Activated T-cell treated with anti-CD3 and anti-CD28 coated beads, Interleukin-2, amount 50 U/mL, for 72 hours (primary cell): ENCODE measurements at regions not wholly inside any gene's neighbourhood (a gene's known extent, or its start where the extent isn't known, plus 50 kb on each side); places are given as distances from the start of the nearest gene placed in this dataset.
"Not testable (repeated sequence)": the region's sequence is repeated elsewhere in the genome, so short reads cannot be mapped to it uniquely, and the experiment has no call there.

Source experiments
- ATAC-seq, 2 donors: fragments of 150-1000 bp; cut with Tn5 transposase; replicated peaks in 1 of 2; 2 replicates each; pipeline ENCODE4 v1.10.0; 2021; ENCODE audit warnings: moderate library complexity in 2 of 2, mild to moderate bottlenecking in 1 of 2
- DNase-seq, 2 donors: peaks; one replicate each; pipeline ENCODE4 v3.0.0; 2021 to 2022; ENCODE audit warnings: mixed read lengths in 1 of 2
- H3K27ac Mint-ChIP-seq: one replicate; pipeline ENCODE4 v1.8.0; 2022; ENCODE audit warnings: mild to moderate bottlenecking, moderate library complexity, mixed read lengths
- H3K27me3 Mint-ChIP-seq: one replicate; pipeline ENCODE4 v1.8.0; 2022; ENCODE audit warnings: low read depth, mixed read lengths
- H3K36me3 Mint-ChIP-seq, 2 donors: one replicate each; pipeline ENCODE4 v1.8.0; 2022; ENCODE audit warnings: mixed read lengths in 2 of 2, mild to moderate bottlenecking in 1 of 2; ENCODE audit not compliant: insufficient read depth in 2 of 2
- H3K4me1 Mint-ChIP-seq: one replicate; pipeline ENCODE4 v1.8.0; 2022; ENCODE audit warnings: low read depth, mixed read lengths
- H3K4me3 Mint-ChIP-seq, 2 donors: one replicate each; pipeline ENCODE4 v1.8.0; 2022; ENCODE audit warnings: mild to moderate bottlenecking in 2 of 2, mixed read lengths in 2 of 2, moderate library complexity in 2 of 2
- H3K9me3 Mint-ChIP-seq, 2 donors: one replicate each; pipeline ENCODE4 v1.8.0; 2022; ENCODE audit warnings: mixed read lengths in 2 of 2

GRCh38 chr6:91886183-91886795 lies 1299.4 kb upstream of the MAP3K7 start:
- Mint-ChIP-seq H3K27me3 (no peaks in the 10 kb centered on the region), H3K4me3 (no peak overlapping the region), H3K9me3 (peaks cover 9 to 14% of the 10 kb centered on the region in 2 donors), H3K4me1 (no peaks in the 10 kb centered on the region), H3K36me3 (peaks cover 0 to 4% of the 10 kb centered on the region in 2 donors), H3K27ac (no peak overlapping the region)
- no peak for DNase-seq
- ATAC-seq, result no peak

DNA sequence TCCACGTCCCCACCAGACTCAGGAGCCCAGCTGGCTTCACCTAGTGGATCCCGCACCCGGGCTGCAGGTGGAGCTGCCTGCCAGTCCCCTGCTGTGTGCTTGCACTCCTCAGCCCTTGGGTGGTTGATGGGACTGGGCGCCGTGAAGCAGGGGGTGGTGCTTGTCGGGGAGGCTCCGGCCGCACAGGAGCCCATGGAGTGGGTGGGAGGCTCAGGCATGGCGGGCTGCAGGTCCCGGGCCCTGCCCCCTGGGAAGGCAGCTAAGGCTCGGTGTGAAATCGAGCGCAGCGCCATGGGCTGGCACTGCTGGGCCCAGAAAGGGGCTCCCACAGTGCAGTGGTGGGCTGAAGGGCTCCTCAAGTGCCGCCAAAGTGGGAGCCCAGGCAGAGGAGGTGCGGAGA lies 1294.9 kb upstream of the MAP3K7 start:
- peaks cover 9 to 12% of the 10 kb centered on the region in 2 donors for H3K9me3 Mint-ChIP-seq
- not testable (repeated sequence) for H3K4me3 Mint-ChIP-seq, H3K36me3 Mint-ChIP-seq, H3K27me3 Mint-ChIP-seq, ATAC-seq, DNase-seq, H3K4me1 Mint-ChIP-seq, H3K27ac Mint-ChIP-seq

- H3K9me3 Mint-ChIP-seq, result peaks cover 1 to 6% of the 10 kb centered on the region in 2 donors
- ATAC-seq (no peak), DNase-seq (no peak)
- no peaks in the 10 kb centered on the region for H3K4me1 Mint-ChIP-seq
- H3K27ac Mint-ChIP-seq, result no peak overlapping the region
- H3K4me3 Mint-ChIP-seq, result no peak overlapping the region
- no peaks in the 10 kb centered on the region for H3K36me3 Mint-ChIP-seq
- no peaks in the 10 kb centered on the region for H3K27me3 Mint-ChIP-seq
Observed at GRCh38 chr6:91879386-91879995, 1292.6 kb upstream of the MAP3K7 start.

- DNase-seq (no peak), ATAC-seq (no peak)
- Mint-ChIP-seq H3K4me3 (no peak overlapping the region), H3K4me1 (no peaks in the 10 kb centered on the region), H3K27ac (no peak overlapping the region), H3K27me3 (no peaks in the 10 kb centered on the region), H3K9me3 (peaks cover 3 to 5% of the 10 kb centered on the region in 2 donors), H3K36me3 (no peaks in the 10 kb centered on the region)
Observed at GRCh38 chr6:91877994-91878393, 1291.1 kb upstream of the MAP3K7 start.

GRCh38 chr6:91874971-91875370 lies 1288.1 kb upstream of the MAP3K7 start:
- no peak for ATAC-seq
- H3K4me1 Mint-ChIP-seq, result no peaks in the 10 kb centered on the region
- H3K36me3 Mint-ChIP-seq, result no peaks in the 10 kb centered on the region
- H3K27ac Mint-ChIP-seq, result no peak overlapping the region
- H3K4me3 Mint-ChIP-seq, result no peak overlapping the region
- H3K27me3 Mint-ChIP-seq, result no peaks in the 10 kb centered on the region
- DNase-seq, result no peak
- peaks cover 2 to 5% of the 10 kb centered on the region in 2 donors for H3K9me3 Mint-ChIP-seq

GRCh38 chr6:91868539-91869202 lies 1281.8 kb upstream of the MAP3K7 start:
- DNase-seq, result no peak
- ATAC-seq, result no peak
- Mint-ChIP-seq H3K27ac (no peak overlapping the region), H3K36me3 (peaks cover 0 to 1% of the 10 kb centered on the region in 2 donors), H3K4me1 (no peaks in the 10 kb centered on the region), H3K9me3 (peaks cover 4 to 8% of the 10 kb centered on the region in 2 donors), H3K4me3 (no peak overlapping the region), H3K27me3 (no peaks in the 10 kb centered on the region)

DNA sequence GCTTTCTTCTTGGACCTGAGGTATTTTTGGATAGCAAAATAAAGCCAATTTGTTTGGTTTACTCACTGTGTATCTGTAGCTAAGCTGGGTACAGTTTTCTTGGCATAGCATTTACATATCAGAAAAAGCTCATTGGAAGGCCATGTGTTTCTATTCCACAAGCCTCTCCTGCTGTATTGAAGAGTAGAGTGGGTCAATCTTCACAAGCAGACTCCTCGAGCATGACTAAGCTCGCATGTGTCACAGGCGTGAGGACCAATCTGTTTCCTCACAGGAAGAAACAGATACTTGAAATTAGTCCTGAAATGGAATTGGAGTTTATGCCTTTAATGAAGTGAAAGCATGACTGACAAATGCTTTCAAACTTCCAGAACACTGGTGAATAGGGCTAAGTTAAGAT lies 1279.0 kb upstream of the MAP3K7 start:
- no peaks in the 10 kb centered on the region for H3K27me3 Mint-ChIP-seq
- no peak overlapping the region for H3K27ac Mint-ChIP-seq
- H3K4me3 Mint-ChIP-seq, result no peak overlapping the region
- H3K9me3 Mint-ChIP-seq, result peaks cover 2 to 6% of the 10 kb centered on the region in 2 donors
- no peaks in the 10 kb centered on the region for H3K4me1 Mint-ChIP-seq
- peaks cover 0 to 1% of the 10 kb centered on the region in 2 donors for H3K36me3 Mint-ChIP-seq
- DNase-seq, result no peak
- ATAC-seq, result no peak

DNA sequence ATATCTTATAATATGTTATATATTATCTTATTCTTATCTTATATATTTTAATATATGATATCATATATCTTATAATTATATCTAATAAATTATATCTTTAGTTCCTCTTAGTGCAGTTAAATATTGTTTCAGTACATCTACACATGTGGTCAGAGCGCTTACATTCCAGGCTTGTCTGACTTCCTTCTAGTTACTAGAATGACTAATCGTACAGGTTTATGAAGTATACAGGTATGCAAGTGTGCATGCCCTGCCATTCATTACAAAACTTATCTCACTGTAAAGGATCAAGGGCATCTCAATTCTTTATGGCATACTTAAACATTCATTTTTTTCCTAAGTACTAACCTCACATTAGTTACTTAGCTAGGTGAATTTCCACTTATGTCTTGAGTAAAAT lies 1278.0 kb upstream of the MAP3K7 start:
- peaks cover 0 to 1% of the 10 kb centered on the region in 2 donors for H3K36me3 Mint-ChIP-seq
- ATAC-seq, result no peak

GRCh38 chr6:91860541-91861335 lies 1273.9 kb upstream of the MAP3K7 start:
- no peaks in the 10 kb centered on the region for H3K4me1 Mint-ChIP-seq
- no peak overlapping the region for H3K27ac Mint-ChIP-seq
- no peak overlapping the region for H3K4me3 Mint-ChIP-seq
- H3K36me3 Mint-ChIP-seq, result no peaks in the 10 kb centered on the region
- ATAC-seq, result no peak
- peaks cover 0 to 4% of the 10 kb centered on the region in 2 donors for H3K9me3 Mint-ChIP-seq
- DNase-seq, result no peak
- no peaks in the 10 kb centered on the region for H3K27me3 Mint-ChIP-seq

More for the DNA sequence above, 1278.0 kb upstream of the MAP3K7 start:
- no peak for DNase-seq
- H3K27me3 Mint-ChIP-seq, result no peaks in the 10 kb centered on the region
- peaks cover 2 to 6% of the 10 kb centered on the region in 2 donors for H3K9me3 Mint-ChIP-seq
- no peak overlapping the region for H3K4me3 Mint-ChIP-seq
- H3K4me1 Mint-ChIP-seq, result no peaks in the 10 kb centered on the region
- H3K27ac Mint-ChIP-seq, result no peak overlapping the region

DNA sequence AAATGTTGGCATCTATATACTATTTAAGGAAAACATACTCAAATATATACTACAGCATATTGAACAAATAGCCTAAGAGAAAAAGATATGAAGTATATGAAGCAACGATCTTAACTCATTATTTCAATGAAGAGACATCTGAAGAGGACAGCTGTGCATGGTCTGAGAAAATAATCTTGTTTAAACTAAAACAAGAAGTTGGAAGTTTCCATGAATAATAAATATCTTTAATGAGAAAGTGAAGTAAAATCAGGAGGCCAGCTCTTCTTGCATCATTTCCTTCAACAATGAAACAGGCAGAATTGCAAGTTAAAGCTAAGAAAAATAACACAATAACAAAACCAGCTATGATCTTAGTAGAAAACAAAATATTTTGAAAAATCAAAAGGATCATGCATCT lies 1265.4 kb upstream of the MAP3K7 start:
- H3K4me1 Mint-ChIP-seq, result no peaks in the 10 kb centered on the region
- H3K27ac Mint-ChIP-seq, result no peak overlapping the region
- H3K9me3 Mint-ChIP-seq, result peaks cover 4 to 7% of the 10 kb centered on the region in 2 donors

DNA sequence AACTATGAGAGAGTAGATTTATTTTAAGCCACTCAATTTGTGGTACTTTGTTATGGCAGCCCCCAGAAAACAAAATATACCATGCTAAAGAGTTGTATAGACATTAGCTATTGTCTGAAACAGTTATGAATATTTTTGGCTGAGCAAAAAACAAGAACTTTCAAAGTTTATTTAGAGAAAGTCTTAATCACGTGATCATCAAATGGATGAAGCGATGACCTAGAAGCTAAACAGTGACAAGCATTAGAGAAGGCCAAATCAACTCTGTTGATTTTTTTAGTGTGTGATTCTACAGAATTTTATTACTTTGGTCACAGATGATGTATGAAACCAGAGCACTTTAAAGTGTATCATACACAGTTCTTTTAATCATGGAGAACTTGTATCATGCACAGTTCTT lies 1247.9 kb upstream of the MAP3K7 start:
- no peaks in the 10 kb centered on the region for H3K36me3 Mint-ChIP-seq
- ATAC-seq, result no peak
- no peaks in the 10 kb centered on the region for H3K4me1 Mint-ChIP-seq
- H3K27ac Mint-ChIP-seq, result no peak overlapping the region
- no peaks in the 10 kb centered on the region for H3K27me3 Mint-ChIP-seq
- DNase-seq, result no peak
- peaks cover 0 to 4% of the 10 kb centered on the region in 2 donors for H3K9me3 Mint-ChIP-seq
- H3K4me3 Mint-ChIP-seq, result no peak overlapping the region

More for the DNA sequence above, 1265.4 kb upstream of the MAP3K7 start:
- ATAC-seq (no peak), DNase-seq (no peak)
- H3K4me3 Mint-ChIP-seq, result no peak overlapping the region
- H3K36me3 Mint-ChIP-seq, result no peaks in the 10 kb centered on the region
- no peaks in the 10 kb centered on the region for H3K27me3 Mint-ChIP-seq

- Mint-ChIP-seq H3K27me3 (no peaks in the 10 kb centered on the region), H3K4me3 (no peak overlapping the region), H3K4me1 (no peaks in the 10 kb centered on the region), H3K9me3 (peaks cover 3 to 9% of the 10 kb centered on the region in 2 donors), H3K36me3 (no peaks in the 10 kb centered on the region), H3K27ac (no peak overlapping the region)
- ATAC-seq, result no peak
- no peak for DNase-seq
Observed at GRCh38 chr6:91827151-91827550, 1240.3 kb upstream of the MAP3K7 start.

DNA sequence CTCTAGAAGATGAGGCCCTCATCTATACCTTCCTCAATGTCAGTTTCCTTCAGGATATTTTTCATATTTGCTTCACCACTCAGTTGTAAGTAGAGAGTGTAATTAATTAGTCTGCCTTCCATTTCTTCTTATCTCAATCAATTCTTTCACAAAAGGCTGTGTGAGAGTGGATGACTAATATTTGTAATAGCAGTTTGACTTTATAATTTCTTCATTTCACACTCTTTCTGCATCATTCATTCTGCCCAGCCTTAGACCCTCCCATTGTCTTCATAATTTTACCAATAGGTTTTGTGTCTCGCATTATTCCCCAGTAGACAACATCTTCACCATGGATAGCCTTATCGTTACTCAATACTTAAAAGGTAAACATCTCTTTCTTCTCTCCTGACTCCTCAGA lies 1239.3 kb upstream of the MAP3K7 start:
- no peak for DNase-seq
- ATAC-seq, result no peak
- H3K27ac Mint-ChIP-seq, result no peak overlapping the region
- H3K36me3 Mint-ChIP-seq, result no peaks in the 10 kb centered on the region
- no peaks in the 10 kb centered on the region for H3K27me3 Mint-ChIP-seq
- H3K4me1 Mint-ChIP-seq, result no peaks in the 10 kb centered on the region
- peaks cover 3 to 9% of the 10 kb centered on the region in 2 donors for H3K9me3 Mint-ChIP-seq
- H3K4me3 Mint-ChIP-seq, result no peak overlapping the region
